ENCODE measurements at regions not wholly inside any gene's neighbourhood (a gene's known extent, or its start where the extent isn't known, plus 50 kb on each side); places are given as distances from the start of the nearest gene placed in this dataset.

GRCh38 chr22:49034836-49035817, 792.5 kb downstream of the BRD1 start:
- no peak for DNase-seq

- no peak for DNase-seq
Measured at GRCh38 chr22:49033616-49034015, 794.1 kb downstream of the BRD1 start.

GRCh38 chr22:49032821-49033220, 794.9 kb downstream of the BRD1 start:
- no peak for DNase-seq

GRCh38 chr22:49031746-49032330, 795.8 kb downstream of the BRD1 start:
- DNase-seq, result no peak

- DNase-seq, result no peak
Measured at GRCh38 chr22:49028111-49028510, 799.6 kb downstream of the BRD1 start.

- no peak for DNase-seq
Measured at GRCh38 chr22:49027368-49027670, 800.4 kb downstream of the BRD1 start.

GRCh38 chr22:49026494-49027367, 800.9 kb downstream of the BRD1 start:
- DNase-seq, result no peak

GRCh38 chr22:49025791-49026493, 801.7 kb downstream of the BRD1 start:
- DNase-seq, result no peak

- no peak for DNase-seq
Measured at GRCh38 chr22:49024775-49025440, 802.8 kb downstream of the BRD1 start.

- no peak for DNase-seq
Measured at GRCh38 chr22:49023879-49024774, 803.5 kb downstream of the BRD1 start.

GRCh38 chr22:49023161-49023878, 804.4 kb downstream of the BRD1 start:
- no peak for DNase-seq

- no peak for DNase-seq
Measured at GRCh38 chr22:49022816-49023160, 804.9 kb downstream of the BRD1 start.

- DNase-seq, result no peak
Measured at GRCh38 chr22:49021926-49022815, 805.5 kb downstream of the BRD1 start.

- DNase-seq, result no peak
Measured at GRCh38 chr22:49021131-49021925, 806.3 kb downstream of the BRD1 start.

GRCh38 chr22:49019737-49020713, 807.6 kb downstream of the BRD1 start:
- no peak for DNase-seq

GRCh38 chr22:49018601-49019000, 809.1 kb downstream of the BRD1 start:
- no peak for DNase-seq
